22Rv1 (cell line): ENCODE measurements at regions not wholly inside any gene's neighbourhood (a gene's known extent, or its start where the extent isn't known, plus 50 kb on each side); places are given as distances from the start of the nearest gene placed in this dataset.

Source experiments
- ZFX ChIP-seq: fragments of 450-650 bp; IDR thresholded peaks from 2 replicates; pipeline ENCODE4 v1.6.1; 2017; ENCODE audit warnings: antibody characterized with exemption, borderline replicate concordance
- TF ChIP-seq, protein P1 (sequence below): fragments of 450-650 bp; IDR thresholded peaks from 2 replicates; pipeline ENCODE4 v1.5.1; 2017; ENCODE audit warnings: mild to moderate bottlenecking

GRCh38 chr6:4637691-4638433 is 138.3 kb upstream of the CDYL start:
- TF ChIP-seq, protein P1, sequence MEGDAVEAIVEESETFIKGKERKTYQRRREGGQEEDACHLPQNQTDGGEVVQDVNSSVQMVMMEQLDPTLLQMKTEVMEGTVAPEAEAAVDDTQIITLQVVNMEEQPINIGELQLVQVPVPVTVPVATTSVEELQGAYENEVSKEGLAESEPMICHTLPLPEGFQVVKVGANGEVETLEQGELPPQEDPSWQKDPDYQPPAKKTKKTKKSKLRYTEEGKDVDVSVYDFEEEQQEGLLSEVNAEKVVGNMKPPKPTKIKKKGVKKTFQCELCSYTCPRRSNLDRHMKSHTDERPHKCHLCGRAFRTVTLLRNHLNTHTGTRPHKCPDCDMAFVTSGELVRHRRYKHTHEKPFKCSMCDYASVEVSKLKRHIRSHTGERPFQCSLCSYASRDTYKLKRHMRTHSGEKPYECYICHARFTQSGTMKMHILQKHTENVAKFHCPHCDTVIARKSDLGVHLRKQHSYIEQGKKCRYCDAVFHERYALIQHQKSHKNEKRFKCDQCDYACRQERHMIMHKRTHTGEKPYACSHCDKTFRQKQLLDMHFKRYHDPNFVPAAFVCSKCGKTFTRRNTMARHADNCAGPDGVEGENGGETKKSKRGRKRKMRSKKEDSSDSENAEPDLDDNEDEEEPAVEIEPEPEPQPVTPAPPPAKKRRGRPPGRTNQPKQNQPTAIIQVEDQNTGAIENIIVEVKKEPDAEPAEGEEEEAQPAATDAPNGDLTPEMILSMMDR: no peak
- TF ChIP-seq ZFX: no peak
